Hepatocyte (in vitro differentiated cells): ENCODE measurements at regions not wholly inside any gene's neighbourhood (a gene's known extent, or its start where the extent isn't known, plus 50 kb on each side); places are given as distances from the start of the nearest gene placed in this dataset.
"Not testable (repeated sequence)": the region's sequence is repeated elsewhere in the genome, so short reads cannot be mapped to it uniquely, and the experiment has no call there.

ENCODE experiments used
- CTCF ChIP-seq: fragments of 200-600 bp; sonication (generic); IDR thresholded peaks from 2 replicates; pipeline ENCODE4 v1.5.1; 2016; ENCODE audit warnings: antibody characterized with exemption, mild to moderate bottlenecking; ENCODE audit not compliant: poor library complexity
- EZH2 ChIP-seq: fragments of 200-600 bp; sonication (generic); IDR thresholded peaks from 2 replicates; pipeline ENCODE4 v1.6.1; 2016; ENCODE audit warnings: antibody characterized with exemption, mild to moderate bottlenecking, borderline replicate concordance
- EZH2phosphoT487 ChIP-seq: fragments of 200-600 bp; sonication (generic); IDR thresholded peaks from one replicate; pipeline ENCODE4 v1.6.1; 2018; ENCODE audit warnings: antibody characterized with exemption, mild to moderate bottlenecking, low read depth, moderate library complexity; ENCODE audit not compliant: unreplicated experiment, severe bottlenecking

GRCh38 chr3:130182475-130182874, 100.8 kb downstream of the ALG1L2 start:
- not testable (repeated sequence) for TF ChIP-seq CTCF, EZH2, EZH2phosphoT487
